GM12865 (cell line): ENCODE measurements at regions not wholly inside any gene's neighbourhood (a gene's known extent, or its start where the extent isn't known, plus 50 kb on each side); places are given as distances from the start of the nearest gene placed in this dataset.

ENCODE experiments used
- DNase-seq: peaks from one replicate; pipeline ENCODE4 v3.0.0; 2010; ENCODE audit warnings: low read depth
- H3K4me3 ChIP-seq: 2 replicates; pipeline ENCODE4 v1.5.1; 2011; ENCODE audit warnings: mild to moderate bottlenecking, low read depth, low read length, control low read depth
- CTCF ChIP-seq: IDR thresholded peaks from 2 replicates; pipeline ENCODE4 v1.5.1; 2011; ENCODE audit warnings: low read length, control low read depth, low read depth, inconsistent platforms; ENCODE audit not compliant: insufficient read depth; ENCODE audit errors: missing control alignments

DNA sequence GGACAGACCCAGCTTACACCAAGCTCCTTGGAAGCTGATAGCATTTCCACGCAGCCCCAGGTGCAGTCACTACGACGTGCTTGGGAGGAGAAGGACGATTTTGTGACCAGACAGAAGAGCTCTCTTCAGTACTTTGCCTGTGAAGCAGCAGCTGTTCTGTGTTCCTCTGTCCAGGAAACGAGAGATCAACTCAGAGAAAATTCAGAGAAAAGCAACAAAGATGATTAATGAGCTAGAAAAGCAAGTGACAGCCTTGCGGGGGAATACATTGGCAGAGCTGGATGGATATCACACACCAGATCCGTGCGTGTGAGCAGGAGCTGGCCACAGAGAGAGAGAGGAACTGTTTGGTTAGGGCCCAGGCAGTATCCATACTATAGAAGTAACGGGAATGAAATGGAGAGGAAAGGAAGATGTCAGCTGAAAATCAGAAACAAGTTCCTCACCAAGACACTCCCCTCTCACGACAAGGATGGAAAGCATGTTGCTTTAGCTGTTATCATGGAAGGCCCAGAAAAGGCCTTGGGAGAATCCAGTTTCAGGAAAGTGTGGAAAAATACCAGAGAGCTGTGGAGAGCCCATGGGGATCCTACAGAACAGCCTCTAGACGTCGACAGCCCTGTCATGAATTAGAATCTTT is 106.2 kb downstream of the TOMM20 start:
- peak; percentile 51 for DNase-seq
- no peak for TF ChIP-seq CTCF
- no peak overlapping the region for H3K4me3 ChIP-seq

DNA sequence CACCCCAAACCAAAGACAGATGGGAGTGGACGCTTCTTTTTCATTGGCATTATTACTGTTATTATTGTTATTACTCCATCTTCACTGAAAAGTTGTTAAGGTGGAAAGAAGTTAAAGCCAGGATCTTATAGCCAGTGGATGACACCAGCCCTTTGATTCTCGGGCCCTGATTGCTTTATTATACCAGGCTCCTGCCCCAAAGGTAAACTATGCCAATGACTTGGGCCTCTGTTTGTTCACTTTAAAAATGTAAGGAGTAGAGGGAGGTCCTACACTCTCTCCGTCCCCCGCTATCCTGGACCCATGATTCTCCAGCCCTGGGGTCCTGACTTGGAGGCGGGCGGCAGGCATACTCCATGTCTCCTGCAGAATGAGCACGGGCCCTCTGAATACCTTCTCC is 106.8 kb downstream of the TOMM20 start:
- DNase-seq: no peak
- TF ChIP-seq CTCF: no peak
- H3K4me3 ChIP-seq: no peak overlapping the region

DNA sequence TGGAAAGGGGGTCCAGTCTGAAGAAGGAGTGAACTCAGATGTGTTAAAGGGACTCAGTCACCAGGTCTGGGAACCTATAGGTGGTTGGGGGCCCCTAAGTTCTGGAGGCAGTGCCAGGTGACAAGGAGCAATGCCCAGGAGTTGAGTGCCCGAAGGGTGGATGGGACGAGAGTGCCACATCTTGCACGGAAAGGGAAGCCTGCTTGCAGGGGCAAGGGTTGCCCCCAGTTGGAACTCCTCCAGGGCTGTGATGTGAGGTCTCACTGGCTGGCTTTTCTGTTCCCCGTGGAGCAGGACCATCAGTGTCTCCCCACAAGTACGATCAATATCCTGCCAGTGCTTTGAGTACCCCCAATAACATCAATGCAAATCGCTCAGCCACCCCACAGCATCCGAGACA is 107.3 kb downstream of the TOMM20 start:
- no peak overlapping the region for H3K4me3 ChIP-seq
- no peak for TF ChIP-seq CTCF
- DNase-seq: no peak

- TF ChIP-seq CTCF: no peak
- no peak overlapping the region for H3K4me3 ChIP-seq
- DNase-seq: no peak
Observed at GRCh38 chr1:235019961-235020360, 108.7 kb downstream of the TOMM20 start.

DNA sequence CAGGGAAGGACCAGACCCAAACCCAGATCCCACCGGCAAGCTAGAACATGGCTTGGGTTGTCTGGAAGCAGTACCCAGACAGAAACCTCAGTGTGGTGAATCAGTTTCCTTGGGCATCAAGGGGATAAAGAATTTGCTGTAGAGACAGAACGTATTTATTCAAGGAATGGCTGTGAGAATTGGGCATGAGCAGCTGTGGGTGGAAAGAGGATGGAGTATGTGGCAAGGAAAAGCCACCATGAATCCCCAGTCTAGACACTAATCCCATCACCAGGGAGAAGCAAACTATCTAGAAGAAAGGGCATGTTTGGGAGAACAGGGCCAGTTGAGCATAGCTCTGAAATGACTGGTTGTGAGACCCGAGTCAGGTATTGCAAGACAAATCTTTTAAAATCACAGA is 109.2 kb downstream of the TOMM20 start:
- H3K4me3 ChIP-seq: no peak overlapping the region
- DNase-seq: no peak
- TF ChIP-seq CTCF: no peak

- H3K4me3 ChIP-seq: no peak overlapping the region
- no peak for TF ChIP-seq CTCF
- no peak for DNase-seq
Observed at GRCh38 chr1:235018720-235019444, 109.8 kb downstream of the TOMM20 start.
